ENCODE measurements at regions not wholly inside any gene's neighbourhood (a gene's known extent, or its start where the extent isn't known, plus 50 kb on each side); places are given as distances from the start of the nearest gene placed in this dataset.

- H3K4me1 ChIP-seq (ENCODE audit: control insufficient read depth, extremely low read depth, insufficient read depth, low read length): no peaks in the 10 kb centered on the region
- no peak overlapping the region for H2AFZ ChIP-seq (ENCODE audit: control insufficient read depth, low read length)
- H3K36me3 ChIP-seq (ENCODE audit: control insufficient read depth in 2 of 2, extremely low read depth in 1 of 2, insufficient read depth in 2 of 2, low read length in 2 of 2): no peaks in the 10 kb centered on the region
- no peaks in the 10 kb centered on the region for H3K79me2 ChIP-seq (ENCODE audit: control insufficient read depth, insufficient read depth, low read length)
- H4K20me1 ChIP-seq (ENCODE audit: control insufficient read depth, extremely low read depth, insufficient read depth, low read length): no peaks in the 10 kb centered on the region
- no peak overlapping the region for H3K4me2 ChIP-seq (ENCODE audit: control insufficient read depth, extremely low read depth, insufficient read depth, low read depth, low read length)
- H3K4me3 ChIP-seq (ENCODE audit: control insufficient read depth in 2 of 3, extremely low read depth in 1 of 3, insufficient read depth in 2 of 3, low read depth in 1 of 3, low read length in 3 of 3): no peak overlapping the region
- H3K27ac ChIP-seq (ENCODE audit: control insufficient read depth, insufficient read depth, low read length): no peak overlapping the region
- DNase-seq (ENCODE audit: low read depth, low spot score) (no peak), FAIRE-seq (no peak)
- H3K9ac ChIP-seq (ENCODE audit: control insufficient read depth, extremely low read depth, insufficient read depth, low read length): no peak overlapping the region
- H3K27me3 ChIP-seq (ENCODE audit: control insufficient read depth, extremely low read depth, insufficient read depth, low read length): peaks cover 2% of the 10 kb centered on the region
- no peaks in the 10 kb centered on the region for H3K9me3 ChIP-seq (ENCODE audit: control insufficient read depth, low read depth, low read length)
- H3K9me1 ChIP-seq (ENCODE audit: control insufficient read depth, extremely low read depth, insufficient read depth, low read length): no peaks in the 10 kb centered on the region
- dilution Hi-C loops (cut with MboI; ENCODE audit: extremely low pct_ligation_motif_present, low sequenced_read_pairs): no loop called here
- no peak for TF ChIP-seq EZH2 (IDR thresholded peaks at IDR 0.05; ENCODE audit: low read length)
- no peak for TF ChIP-seq CTCF (optimal IDR thresholded peaks at IDR 0.05 in 1 of 3, IDR thresholded peaks at IDR 0.05 in 1 of 3, conservative IDR thresholded peaks at IDR 0.05 in 1 of 3; ENCODE audit: extremely low read depth in 1 of 3, insufficient read depth in 2 of 3, low read length in 3 of 3)
Measured at GRCh38 chr6:40972190-40972589, 66.8 kb downstream of the UNC5CL start.

GRCh38 chr6:40968620-40969164, 70.3 kb downstream of the UNC5CL start:
- DNase-seq (ENCODE audit: low read depth, low spot score): no peak
- no peaks in the 10 kb centered on the region for H3K79me2 ChIP-seq (ENCODE audit: control insufficient read depth, insufficient read depth, low read length)
- H3K9me1 ChIP-seq (ENCODE audit: control insufficient read depth, extremely low read depth, insufficient read depth, low read length): no peaks in the 10 kb centered on the region
- H3K4me2 ChIP-seq (ENCODE audit: control insufficient read depth, extremely low read depth, insufficient read depth, low read depth, low read length): no peak overlapping the region
- H3K4me1 ChIP-seq (ENCODE audit: control insufficient read depth, extremely low read depth, insufficient read depth, low read length): peaks cover 4% of the 10 kb centered on the region
- H4K20me1 ChIP-seq (ENCODE audit: control insufficient read depth, extremely low read depth, insufficient read depth, low read length): no peaks in the 10 kb centered on the region
- dilution Hi-C loops (cut with MboI; ENCODE audit: extremely low pct_ligation_motif_present, low sequenced_read_pairs): no loop called here
- H3K27ac ChIP-seq (ENCODE audit: control insufficient read depth, insufficient read depth, low read length): no peak overlapping the region
- no peaks in the 10 kb centered on the region for H3K36me3 ChIP-seq (ENCODE audit: control insufficient read depth in 2 of 2, extremely low read depth in 1 of 2, insufficient read depth in 2 of 2, low read length in 2 of 2)
- H3K27me3 ChIP-seq (ENCODE audit: control insufficient read depth, extremely low read depth, insufficient read depth, low read length): peaks cover 2% of the 10 kb centered on the region
- H2AFZ ChIP-seq (ENCODE audit: control insufficient read depth, low read length): no peak overlapping the region
- no peak for TF ChIP-seq EZH2 (IDR thresholded peaks at IDR 0.05; ENCODE audit: low read length)
- TF ChIP-seq CTCF (optimal IDR thresholded peaks at IDR 0.05 in 1 of 3, IDR thresholded peaks at IDR 0.05 in 1 of 3, conservative IDR thresholded peaks at IDR 0.05 in 1 of 3; ENCODE audit: extremely low read depth in 1 of 3, insufficient read depth in 2 of 3, low read length in 3 of 3): no peak
- FAIRE-seq: no peak
- no peak overlapping the region for H3K4me3 ChIP-seq (ENCODE audit: control insufficient read depth in 2 of 3, extremely low read depth in 1 of 3, insufficient read depth in 2 of 3, low read depth in 1 of 3, low read length in 3 of 3)
- H3K9me3 ChIP-seq (ENCODE audit: control insufficient read depth, low read depth, low read length): no peaks in the 10 kb centered on the region
- H3K9ac ChIP-seq (ENCODE audit: control insufficient read depth, extremely low read depth, insufficient read depth, low read length): no peak overlapping the region
